SK-MEL-5 (cell line): ENCODE measurements at regions not wholly inside any gene's neighbourhood (a gene's known extent, or its start where the extent isn't known, plus 50 kb on each side); places are given as distances from the start of the nearest gene placed in this dataset.

Experiments used
- DNase-seq: peaks from one replicate; pipeline ENCODE4 v3.0.0-alpha.2; 2016; ENCODE audit warnings: low read depth, low spot score
- in situ Hi-C: cut with HindIII; loops from 2 replicates; pipeline ENCODE4 v1.10.0; 2016; ENCODE audit warnings: low sequenced_read_pairs, high pct_unique_total_duplicates, low pct_unique_long_range_greater_than_20kb

DNA sequence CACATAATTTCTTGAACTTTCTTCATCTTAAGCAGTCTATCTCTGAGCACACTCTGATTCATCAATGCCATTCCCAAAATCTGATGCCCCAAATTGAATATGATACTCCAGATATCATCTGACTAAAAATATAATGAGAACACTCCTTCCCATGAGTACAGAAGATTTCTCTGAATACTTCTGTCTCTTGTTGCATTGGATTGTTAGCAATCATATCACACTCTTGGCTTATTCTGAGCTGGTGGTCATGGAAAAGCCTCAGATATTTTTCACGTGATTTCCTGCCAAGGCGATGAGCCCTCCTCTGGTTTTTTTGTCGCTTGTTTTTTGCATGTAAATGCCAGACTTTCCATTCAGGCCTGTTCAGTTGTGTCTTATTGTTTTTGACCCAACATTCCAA is 87.2 kb downstream of the NOG start:
- in situ Hi-C loops: no loop called here
- no peak for DNase-seq

DNA sequence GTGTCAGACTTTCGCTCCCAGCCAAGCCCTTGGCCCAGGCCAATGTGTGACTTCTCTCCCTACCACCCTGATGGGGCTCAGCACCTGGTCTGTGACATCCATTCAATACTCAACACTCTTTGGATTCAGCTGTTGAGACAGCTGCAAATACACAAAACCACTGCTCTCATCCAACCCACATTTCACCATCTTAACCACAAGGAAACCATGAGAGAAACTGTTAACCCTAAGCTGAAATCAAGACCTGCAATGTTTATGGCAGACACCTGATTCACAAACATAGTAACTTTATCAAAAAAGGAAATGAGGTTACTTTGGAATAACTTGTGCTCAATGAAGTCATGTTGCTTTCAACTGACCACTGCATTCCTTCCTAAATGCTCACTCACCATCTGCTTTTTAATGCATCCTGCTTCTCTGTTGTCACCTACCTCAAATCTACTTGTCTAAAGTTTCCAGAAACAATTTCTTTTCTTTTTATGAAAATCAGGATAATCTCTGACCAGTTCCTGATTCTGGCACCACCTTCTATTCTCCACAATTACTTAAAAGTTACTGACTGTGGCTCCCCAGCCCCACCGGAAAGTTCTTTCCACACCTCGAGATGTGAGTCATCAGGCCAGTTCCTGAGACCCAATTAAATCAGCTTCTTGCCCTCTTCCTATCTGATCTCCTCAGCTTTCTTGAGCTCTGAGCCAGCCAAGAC is 88.2 kb downstream of the NOG start:
- DNase-seq: no peak
- in situ Hi-C loops: no loop called here

DNA sequence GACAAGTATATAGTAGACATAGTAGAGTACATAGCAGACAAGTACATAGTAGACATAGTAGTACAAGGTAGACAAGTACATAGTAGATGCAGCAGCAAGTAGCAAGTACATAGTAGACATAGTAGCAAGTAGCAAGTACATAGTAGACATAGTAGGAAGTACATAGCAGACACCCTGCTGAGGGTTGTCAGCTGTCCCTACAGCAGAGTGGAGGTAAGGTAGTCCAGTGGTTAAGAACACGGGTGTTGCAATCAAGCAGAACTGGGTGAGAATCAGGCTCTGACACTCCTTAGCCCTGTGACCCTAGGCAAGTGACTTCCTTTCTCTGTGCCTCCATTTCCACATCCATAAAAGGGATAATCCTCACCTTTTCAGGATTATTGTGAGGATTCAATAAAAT is 94.7 kb downstream of the NOG start:
- no peak for DNase-seq
- in situ Hi-C loops: no loop called here

DNA sequence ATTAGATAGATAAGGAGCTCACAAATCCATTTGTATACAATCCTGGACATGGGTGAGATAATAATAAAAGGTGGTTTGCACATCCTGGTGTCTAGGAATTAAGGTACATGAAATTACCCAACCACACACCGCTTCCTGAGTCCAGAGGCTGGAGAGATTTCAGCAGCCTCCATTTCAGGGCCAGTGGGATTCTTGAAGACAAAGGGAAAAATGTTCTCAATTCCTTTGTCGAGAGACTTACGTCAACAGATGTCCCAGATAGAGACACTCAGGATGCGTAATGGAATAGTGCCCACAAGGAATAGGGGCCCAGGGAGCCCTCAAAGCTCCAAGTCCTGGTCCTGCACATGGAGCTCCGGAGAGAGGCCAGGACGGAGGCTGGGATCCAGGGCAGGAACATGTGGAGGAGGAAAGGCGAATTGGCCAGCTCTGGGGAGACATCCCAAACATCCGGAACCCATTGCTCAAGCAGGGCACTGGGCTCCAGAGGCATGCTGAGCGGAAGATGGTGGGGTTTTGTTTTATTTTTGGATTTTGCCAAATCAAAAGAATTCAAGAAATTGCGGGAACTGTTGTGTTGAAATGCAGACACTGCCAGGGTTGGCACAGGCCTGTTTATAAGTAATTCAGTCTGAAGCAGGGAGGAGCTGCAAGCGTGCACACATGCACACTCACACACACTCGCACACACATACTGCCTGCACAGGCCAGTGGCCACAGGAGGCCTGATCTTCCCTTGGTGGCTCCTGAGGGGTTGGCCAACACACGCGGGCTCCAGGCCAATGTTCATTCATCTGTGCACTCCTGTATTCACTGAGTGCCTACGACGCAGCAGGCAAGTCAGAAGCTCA is 97.2 kb downstream of the NOG start:
- in situ Hi-C loops: no loop called here
- no peak for DNase-seq

DNA sequence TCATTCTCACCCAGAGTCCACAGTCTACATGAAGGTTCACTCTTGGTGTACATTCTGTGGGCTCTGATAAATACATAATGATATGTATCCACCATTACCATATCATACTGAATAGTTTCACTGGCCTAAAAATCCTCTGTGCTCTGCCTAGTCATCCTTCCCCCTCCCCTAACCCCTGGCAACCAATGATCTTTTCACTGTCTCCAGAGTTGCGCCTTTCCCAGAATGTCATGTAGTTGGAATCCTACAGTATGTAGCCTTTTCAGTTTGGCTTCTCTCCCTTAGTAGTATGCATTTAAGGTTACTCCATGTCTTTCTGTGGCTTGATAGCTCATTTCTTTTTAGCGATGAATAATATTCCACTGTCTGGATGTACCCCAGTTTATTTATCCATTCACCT is 101.3 kb downstream of the NOG start:
- DNase-seq: no peak
- in situ Hi-C loops: no loop called here

DNA sequence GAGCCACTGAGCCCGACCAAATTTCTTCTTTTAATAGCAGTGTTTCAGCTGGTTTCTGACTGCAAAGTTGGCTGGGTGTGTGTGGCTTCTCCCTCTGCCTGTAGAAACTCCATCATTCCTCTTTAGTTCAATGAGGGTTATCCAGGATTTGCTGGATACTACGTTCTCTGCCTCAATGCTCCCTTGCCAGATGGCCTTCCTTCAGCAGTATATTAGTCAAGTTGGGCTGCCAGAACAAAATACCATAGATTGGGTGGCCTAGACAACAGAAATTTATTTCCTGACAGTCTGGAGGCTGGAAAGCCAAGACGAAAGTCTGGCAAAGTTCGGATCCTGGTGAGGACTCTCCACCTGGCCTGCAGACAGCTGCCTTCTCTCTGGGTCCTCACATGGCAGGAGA is 103.7 kb downstream of the NOG start:
- in situ Hi-C loops: no loop called here

DNA sequence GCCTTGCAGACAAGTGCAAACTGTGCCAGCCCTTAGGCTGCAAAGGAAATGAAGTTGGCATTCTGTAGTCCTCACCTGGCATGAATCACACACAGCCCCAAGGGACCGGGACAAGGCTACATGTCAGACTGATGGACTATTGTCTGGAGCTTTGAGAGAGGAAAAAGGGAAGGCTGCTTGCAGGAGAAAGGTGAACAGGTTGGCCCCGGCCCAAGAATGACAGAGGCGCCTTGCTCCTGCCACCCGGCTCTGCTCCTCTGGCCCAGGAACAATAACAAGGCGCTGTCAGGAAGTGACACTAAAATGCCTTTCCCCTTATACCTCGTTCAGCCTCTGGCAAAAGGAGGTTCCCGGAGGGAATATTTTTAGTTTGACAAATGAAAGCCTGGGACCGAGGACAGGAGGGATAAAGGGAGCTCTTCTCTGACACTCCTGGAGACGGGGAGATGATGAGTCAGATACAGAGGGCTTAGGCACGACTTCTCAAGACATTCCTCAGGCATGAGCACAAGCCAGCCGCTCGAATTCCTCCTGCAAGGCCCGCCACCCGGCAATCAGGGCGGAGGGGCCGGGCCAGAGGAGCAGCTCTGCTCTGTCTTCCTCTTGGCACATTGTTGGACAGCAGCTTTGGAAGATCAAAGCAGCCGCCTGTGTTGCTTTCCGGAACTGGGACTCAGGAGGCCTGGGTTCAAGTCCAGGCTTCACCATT is 105.8 kb downstream of the NOG start:
- in situ Hi-C loops: no loop called here
- DNase-seq: peak; percentile 32

More for the DNA sequence above, 103.7 kb downstream of the NOG start:
- no peak for DNase-seq

DNA sequence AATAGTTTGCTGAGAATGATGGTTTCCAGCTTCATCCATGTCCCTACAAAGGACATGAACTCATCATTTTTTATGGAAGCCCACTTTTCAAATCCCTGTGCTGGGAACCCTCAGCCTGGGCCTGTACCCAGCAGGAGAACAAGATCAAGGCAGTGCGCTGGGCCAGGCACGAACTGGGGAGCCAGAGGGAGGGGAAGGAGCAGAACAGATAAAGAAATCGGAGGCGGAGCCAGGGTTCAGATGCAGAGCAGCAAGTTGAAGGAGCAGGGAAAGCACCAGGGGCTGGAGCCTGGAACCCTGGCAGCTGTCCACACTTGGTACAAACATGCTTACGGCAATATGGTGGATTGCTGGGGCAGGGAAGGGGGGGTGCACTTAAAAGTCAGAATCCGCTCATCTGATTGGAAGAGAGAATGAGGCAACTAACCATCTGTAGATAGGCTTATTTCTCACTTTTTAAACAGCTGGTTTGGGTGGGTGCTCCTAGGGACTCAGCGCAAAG is 107.5 kb downstream of the NOG start:
- no peak for DNase-seq
- in situ Hi-C loops: loop anchor here (25.0 kb wide), 1 partner anchor 114 kb away; the partner anchor contains the start of gene NOG

DNA sequence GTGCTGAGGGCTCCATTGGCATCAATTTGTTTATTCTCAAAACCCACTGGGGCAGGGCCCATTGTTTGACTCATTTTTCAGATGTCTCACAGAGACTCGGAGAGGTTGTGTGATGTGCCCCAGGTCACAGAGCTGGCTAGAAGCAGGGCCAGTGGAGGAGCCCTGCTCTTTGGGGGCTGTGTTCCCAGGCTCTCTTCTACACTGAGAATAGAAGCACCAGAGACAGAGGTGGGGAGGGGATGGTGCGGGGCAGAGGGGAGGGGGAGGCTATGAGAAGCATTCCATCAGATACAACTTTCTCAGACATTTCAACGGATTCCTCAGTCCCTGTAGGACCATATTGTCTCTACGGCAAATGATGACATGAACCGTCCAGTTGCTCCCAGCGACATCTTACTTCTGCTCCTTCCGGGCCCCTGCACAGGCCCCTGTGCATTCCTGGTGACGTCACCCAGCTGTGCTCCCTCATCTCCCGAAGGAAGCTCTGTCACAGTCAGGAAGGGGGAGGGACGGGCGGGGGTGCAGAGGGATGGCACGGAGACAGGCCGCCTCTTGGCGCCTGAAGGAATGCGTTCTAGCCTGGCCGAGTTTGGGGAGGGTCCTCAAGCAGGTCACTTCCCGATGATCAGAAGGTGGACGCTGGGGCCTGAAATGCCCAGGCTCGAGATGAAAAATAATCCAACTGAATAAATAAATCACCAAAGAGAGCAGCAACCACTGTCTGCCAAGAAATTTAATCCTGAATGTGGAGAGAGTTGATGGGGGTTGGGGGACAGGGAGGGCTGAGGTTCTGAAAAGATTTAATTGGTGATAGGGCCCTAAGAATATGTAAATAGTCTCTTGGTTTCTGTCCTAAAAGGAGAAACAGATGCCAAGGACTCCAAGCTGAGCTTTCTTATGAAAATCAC is 114.1 kb downstream of the NOG start:
- DNase-seq: no peak
- in situ Hi-C loops: loop anchor here (25.0 kb wide), 1 partner anchor 120 kb away; the partner anchor contains the start of gene NOG

DNA sequence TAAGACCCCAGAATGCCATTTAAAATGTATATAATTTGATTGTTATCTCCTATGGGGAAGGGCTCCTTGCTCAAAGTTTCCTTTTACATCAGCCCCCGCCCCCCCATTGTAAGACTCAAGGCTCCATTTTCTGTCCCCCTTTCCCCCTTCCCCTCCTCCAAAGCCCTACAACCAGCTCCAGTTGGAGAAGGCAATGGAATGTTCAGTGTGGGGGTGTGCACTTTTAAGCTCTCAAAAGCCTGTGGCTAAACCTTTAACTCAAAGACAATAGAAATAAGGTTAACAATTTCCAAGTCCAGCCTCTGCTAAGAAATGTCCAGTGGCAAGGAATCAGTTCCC is 114.7 kb downstream of the NOG start:
- DNase-seq: no peak
- in situ Hi-C loops: loop anchor here (25.0 kb wide), 1 partner anchor 121 kb away; the partner anchor contains the start of gene NOG

DNA sequence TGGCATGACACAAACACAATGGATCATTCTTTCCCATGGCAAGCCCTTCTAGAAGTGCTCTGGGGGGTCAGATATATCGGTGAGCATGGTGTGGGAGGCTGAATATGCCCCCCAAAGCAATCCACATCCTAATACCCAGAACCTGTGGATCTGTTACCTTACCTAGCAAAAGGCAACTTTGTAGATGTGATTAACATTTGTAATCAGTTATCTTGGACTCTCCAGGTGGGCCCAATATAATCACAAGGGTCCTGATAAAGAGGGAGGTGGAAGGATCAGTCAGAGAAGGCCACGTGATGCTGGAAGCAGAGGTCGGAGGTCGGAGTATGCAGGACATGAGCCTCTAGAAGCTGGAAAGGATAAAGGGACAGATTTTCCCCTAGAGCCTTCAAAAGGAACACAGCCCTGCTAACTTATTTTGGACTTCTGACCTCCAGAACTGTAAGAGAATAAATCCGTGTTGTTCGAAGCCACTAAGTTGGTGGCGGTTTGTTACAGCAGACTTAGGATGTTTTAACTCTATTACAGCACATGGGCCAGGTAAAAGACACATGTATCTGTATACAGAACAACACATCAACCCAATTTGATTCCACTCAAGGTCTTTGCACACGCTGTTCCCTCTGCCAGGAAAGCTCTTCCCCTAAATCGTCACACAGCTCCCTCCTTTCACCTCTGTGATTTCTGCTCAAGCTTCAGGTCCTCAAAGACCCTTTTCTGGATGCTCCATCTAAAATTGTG is 115.3 kb downstream of the NOG start:
- in situ Hi-C loops: loop anchor here (25.0 kb wide), 1 partner anchor 122 kb away; the partner anchor contains the start of gene NOG
- no peak for DNase-seq

DNA sequence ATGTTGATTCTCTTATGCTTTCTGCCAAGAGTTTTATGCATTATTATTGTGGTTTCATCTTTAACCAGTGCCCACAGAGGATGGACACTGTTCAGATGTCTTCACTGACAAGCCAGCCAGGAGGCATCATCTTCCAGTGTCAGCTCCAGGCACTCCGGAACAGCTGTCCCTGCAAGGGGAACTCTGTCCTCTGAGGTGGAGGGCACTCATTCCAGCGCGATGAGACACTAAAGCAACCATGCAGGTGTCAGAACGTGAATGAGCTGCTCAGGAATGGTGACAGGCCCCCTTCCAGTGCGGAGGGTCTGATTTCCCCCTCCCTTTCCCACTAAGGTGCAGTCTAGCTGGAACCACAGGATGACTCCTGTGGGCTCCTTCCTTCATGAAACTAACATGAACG is 117.5 kb downstream of the NOG start:
- DNase-seq: no peak
- in situ Hi-C loops: loop anchor here (25.0 kb wide), 1 partner anchor 124 kb away; the partner anchor contains the start of gene NOG

DNA sequence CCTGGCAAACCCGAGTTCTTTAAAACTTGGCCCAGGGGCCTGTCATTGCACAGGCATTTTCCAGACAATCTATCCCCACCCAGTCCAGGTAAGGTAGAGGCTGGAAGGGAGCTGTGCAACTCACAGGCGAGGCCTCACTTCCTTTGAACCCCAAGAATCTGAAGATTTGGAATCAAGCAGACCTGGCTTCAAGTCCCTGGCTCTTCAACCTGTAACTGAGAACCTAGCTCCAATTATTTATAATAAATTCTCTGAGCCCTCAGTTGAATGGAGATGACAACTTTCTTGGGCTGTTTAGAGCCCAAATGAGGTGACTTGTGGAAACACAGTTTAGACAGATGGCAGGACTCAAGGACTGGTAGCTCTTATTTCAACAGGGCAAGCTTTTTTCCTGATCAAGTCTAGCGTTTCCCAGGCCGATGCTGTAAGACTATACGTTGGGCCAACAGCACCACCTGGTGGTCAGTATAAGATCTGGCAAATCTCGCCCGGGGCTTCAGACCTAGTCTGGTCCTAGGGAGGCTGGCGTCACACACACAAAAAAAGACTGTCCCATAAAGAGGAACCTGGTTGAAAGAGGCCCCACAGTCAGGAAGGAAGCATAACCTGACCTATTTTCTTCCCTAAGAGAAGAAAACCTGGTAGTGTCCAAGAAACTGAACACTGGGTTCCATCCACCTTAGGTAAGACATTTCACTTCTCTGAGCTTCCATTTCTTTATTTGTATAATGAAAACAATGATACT is 117.9 kb downstream of the C17orf67 start:
- DNase-seq: peak; percentile 88
- in situ Hi-C loops: loop anchor here (25.0 kb wide), 1 partner anchor 128 kb away; the partner anchor contains the start of gene NOG

DNA sequence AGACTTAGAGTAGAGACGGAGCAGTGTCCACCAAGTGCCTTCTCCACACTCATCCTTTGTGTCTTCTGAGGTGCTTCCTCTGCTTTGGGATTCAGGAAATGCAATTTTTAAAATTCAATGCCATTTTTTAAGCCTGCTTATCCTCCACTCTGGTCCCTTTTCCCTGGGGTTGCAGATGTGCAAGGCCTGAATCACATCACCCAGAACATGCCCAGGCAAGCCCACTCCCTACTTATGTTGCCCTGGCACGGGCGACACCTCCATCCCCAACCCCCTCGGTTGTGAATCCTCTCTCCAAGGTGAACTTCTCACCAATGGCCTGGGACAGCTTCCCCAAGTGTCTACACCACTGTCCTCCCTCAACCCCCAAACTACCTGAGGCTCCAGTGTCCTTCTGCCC is 116.2 kb downstream of the C17orf67 start:
- DNase-seq: no peak
- in situ Hi-C loops: loop anchor here (25.0 kb wide), 1 partner anchor 130 kb away; the partner anchor contains the start of gene NOG

DNA sequence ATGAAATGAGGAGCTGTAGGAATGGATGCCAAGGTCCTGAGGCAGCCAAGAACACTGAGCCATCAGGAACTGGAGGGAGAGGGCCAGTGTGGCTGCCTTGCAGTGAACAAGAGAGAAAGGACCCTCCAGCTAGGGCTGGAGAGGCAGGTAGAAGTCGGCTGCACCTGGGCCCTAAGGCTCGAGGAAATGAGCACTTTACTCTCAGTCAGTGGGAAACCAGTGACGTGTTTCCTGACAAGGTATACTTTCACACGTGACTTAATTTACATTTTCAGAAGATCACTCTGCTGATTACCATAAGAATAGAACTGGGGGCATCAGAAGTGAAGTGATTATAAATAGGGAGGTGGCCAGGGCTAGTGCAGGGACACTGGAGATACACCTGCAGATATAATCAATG is 115.2 kb downstream of the C17orf67 start:
- no peak for DNase-seq
- in situ Hi-C loops: loop anchor here (25.0 kb wide), 1 partner anchor 131 kb away; the partner anchor contains the start of gene NOG

DNA sequence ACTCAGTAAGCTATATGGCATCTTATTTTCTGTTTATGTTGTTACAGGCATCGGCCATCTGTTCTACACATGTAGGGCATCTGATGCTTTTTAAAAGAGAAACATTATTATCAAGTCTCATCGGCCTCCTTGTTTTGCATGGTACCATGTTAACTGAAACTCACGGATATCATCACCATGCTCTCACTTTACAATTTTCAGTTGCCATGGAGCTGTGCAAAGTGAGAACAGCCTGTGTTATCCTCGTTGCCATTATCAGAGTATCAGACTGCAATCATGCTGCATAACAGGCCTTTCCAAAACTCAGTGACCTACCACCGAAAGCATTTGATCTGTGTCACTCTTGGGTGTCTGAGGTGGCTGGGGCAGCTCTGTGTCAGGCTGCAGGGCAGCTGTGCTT is 110.3 kb downstream of the C17orf67 start:
- DNase-seq: no peak
- in situ Hi-C loops: loop anchor here (25.0 kb wide), 1 partner anchor 136 kb away; the partner anchor contains the start of gene NOG
